ENCODE measurements at regions not wholly inside any gene's neighbourhood (a gene's known extent, or its start where the extent isn't known, plus 50 kb on each side); places are given as distances from the start of the nearest gene placed in this dataset.
"Not testable (repeated sequence)": the region's sequence is repeated elsewhere in the genome, so short reads cannot be mapped to it uniquely, and the experiment has no call there.

GRCh38 chr12:131331148-131331750 lies 377.5 kb downstream of the ADGRD1 start:
- no peaks in the 10 kb centered on the region for H3K4me1 Mint-ChIP-seq
- no peak for ATAC-seq
- no peak overlapping the region for H3K27ac Mint-ChIP-seq
- no peaks in the 10 kb centered on the region for H3K9me3 Mint-ChIP-seq (ENCODE audit: low read depth)
- CTCF ChIA-PET = no interaction called here
- no peaks in the 10 kb centered on the region for H3K36me3 Mint-ChIP-seq
- H3K27me3 Mint-ChIP-seq = no peaks in the 10 kb centered on the region
- no peak overlapping the region for H3K4me3 Mint-ChIP-seq
- DNase-seq = no peak

GRCh38 chr12:131332224-131332623 lies 378.5 kb downstream of the ADGRD1 start:
- CTCF ChIA-PET = no interaction called here
- ATAC-seq = no peak
- Mint-ChIP-seq H3K36me3 (no peaks in the 10 kb centered on the region), H3K4me1 (no peaks in the 10 kb centered on the region), H3K27me3 (no peaks in the 10 kb centered on the region), H3K4me3 (no peak overlapping the region), H3K9me3 (ENCODE audit: low read depth) (no peaks in the 10 kb centered on the region), H3K27ac (no peak overlapping the region)
- DNase-seq = no peak

DNA sequence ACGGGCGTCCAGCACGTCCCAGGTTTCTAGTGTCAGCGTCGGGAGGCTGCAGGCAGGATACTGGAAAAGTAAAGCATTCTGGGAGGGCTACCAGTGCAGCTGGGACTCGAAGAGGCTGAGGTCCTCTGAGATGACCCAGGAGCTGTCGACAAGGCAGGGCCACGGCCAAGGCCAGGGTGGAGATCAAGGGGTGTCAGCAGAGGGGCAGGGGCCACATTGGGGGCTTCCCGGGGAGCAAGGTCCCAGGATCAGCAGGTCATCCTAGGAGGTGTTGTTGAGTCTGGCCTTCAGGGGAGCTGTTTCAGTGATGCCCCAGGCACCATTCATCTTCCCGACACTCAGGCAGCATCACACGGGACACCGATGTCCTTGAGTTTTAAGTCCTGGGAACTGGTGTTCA lies 377.8 kb upstream of the SFSWAP start:
- ATAC-seq = no peak
- DNase-seq = no peak
- no peaks in the 10 kb centered on the region for H3K9me3 Mint-ChIP-seq (ENCODE audit: low read depth)
- no peak overlapping the region for H3K4me3 Mint-ChIP-seq
- no peaks in the 10 kb centered on the region for H3K27me3 Mint-ChIP-seq
- H3K27ac Mint-ChIP-seq = no peak overlapping the region
- CTCF ChIA-PET = no interaction called here
- H3K36me3 Mint-ChIP-seq = no peaks in the 10 kb centered on the region
- H3K4me1 Mint-ChIP-seq = no peaks in the 10 kb centered on the region

GRCh38 chr12:131333621-131334440 lies 377.1 kb upstream of the SFSWAP start:
- H3K27ac Mint-ChIP-seq = no peak overlapping the region
- H3K9me3 Mint-ChIP-seq (ENCODE audit: low read depth) = no peaks in the 10 kb centered on the region
- H3K4me3 Mint-ChIP-seq = no peak overlapping the region
- no peaks in the 10 kb centered on the region for H3K36me3 Mint-ChIP-seq
- ATAC-seq = no peak
- DNase-seq = no peak
- no peaks in the 10 kb centered on the region for H3K27me3 Mint-ChIP-seq
- CTCF ChIA-PET = no interaction called here
- no peaks in the 10 kb centered on the region for H3K4me1 Mint-ChIP-seq

- no peak for ATAC-seq
- no peaks in the 10 kb centered on the region for H3K27me3 Mint-ChIP-seq
- no peaks in the 10 kb centered on the region for H3K36me3 Mint-ChIP-seq
Observed at GRCh38 chr12:131334835-131335234, 376.1 kb upstream of the SFSWAP start.

DNA sequence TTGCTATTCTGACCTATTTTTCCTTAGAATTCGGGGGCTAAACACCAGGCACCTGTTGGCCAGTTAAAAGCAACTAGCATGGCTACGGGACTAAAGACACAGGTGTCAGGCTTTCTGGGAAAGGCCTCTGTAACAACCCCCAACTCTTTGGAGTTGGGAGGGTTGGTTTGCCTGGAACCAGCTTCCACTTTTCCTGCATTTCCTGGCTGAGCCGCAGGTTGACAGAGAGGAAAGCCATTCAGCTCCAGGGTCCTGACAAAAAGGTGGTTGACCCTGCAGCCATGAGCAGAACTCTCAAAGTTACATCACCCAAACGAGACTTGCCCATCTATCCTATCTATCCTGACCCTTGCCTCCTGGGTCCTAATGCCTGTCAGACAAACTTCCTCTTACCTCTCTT lies 375.4 kb upstream of the SFSWAP start:
- Mint-ChIP-seq H3K9me3 (ENCODE audit: low read depth) (no peaks in the 10 kb centered on the region), H3K36me3 (no peaks in the 10 kb centered on the region), H3K27ac (no peak overlapping the region), H3K4me3 (no peak overlapping the region), H3K27me3 (no peaks in the 10 kb centered on the region), H3K4me1 (no peaks in the 10 kb centered on the region)
- ATAC-seq = no peak
- no peak for DNase-seq
- CTCF ChIA-PET = no interaction called here

More at GRCh38 chr12:131334835-131335234, 376.1 kb upstream of the SFSWAP start:
- H3K9me3 Mint-ChIP-seq (ENCODE audit: low read depth) = no peaks in the 10 kb centered on the region
- CTCF ChIA-PET = no interaction called here
- no peak for DNase-seq
- no peaks in the 10 kb centered on the region for H3K4me1 Mint-ChIP-seq
- no peak overlapping the region for H3K4me3 Mint-ChIP-seq
- H3K27ac Mint-ChIP-seq = no peak overlapping the region

DNA sequence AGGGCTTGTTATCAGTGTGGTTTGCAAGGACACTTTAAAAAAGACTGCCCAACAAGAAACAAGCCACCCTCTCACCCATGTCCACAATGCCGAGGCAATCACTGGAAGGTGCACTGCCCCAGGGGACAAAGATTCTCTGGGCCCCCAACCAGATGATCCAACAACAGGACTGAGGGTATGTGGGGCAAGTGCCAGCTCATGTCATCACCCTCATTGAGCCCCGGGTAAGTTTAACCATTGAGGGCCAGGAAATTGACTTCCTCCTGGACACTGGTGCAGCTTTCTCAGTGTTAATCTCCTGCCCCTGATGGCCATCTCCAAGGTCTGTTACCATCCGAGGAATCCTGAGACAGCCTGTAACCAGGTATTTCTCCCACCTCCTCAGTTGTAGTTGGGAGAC lies 373.0 kb upstream of the SFSWAP start:
- H3K9me3 Mint-ChIP-seq (ENCODE audit: low read depth); H3K27ac Mint-ChIP-seq; DNase-seq; H3K36me3 Mint-ChIP-seq; ATAC-seq; CTCF ChIA-PET; H3K4me3 Mint-ChIP-seq; H3K4me1 Mint-ChIP-seq; H3K27me3 Mint-ChIP-seq: not testable (repeated sequence)

GRCh38 chr12:131340616-131341210 lies 370.2 kb upstream of the SFSWAP start:
- DNase-seq (no peak), ATAC-seq (no peak)
- Mint-ChIP-seq H3K36me3 (no peaks in the 10 kb centered on the region), H3K4me3 (no peak overlapping the region), H3K4me1 (no peaks in the 10 kb centered on the region), H3K27me3 (no peaks in the 10 kb centered on the region), H3K9me3 (ENCODE audit: low read depth) (no peaks in the 10 kb centered on the region), H3K27ac (no peak overlapping the region)
- CTCF ChIA-PET = no interaction called here

DNA sequence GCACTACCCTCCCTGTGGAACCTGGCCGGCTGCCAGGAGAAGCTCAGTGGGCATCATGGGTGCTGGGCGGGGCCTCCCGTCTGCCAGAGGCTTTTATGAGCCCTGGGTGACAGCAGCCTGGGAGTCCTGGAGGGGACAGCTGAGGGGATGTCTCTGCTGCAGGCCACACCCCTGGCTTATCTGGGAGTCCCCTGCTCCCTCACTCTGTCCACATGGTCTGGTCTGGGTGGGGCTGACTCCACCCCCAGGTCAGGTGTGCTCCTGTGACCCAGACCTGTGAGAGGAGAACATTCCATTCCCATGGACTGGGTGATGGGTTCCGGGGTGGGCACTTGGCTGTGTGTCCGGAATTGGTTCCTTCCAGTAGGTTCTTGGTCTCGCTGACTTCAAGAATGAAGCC lies 369.3 kb upstream of the SFSWAP start:
- not testable (repeated sequence) for H3K4me1 Mint-ChIP-seq, H3K36me3 Mint-ChIP-seq

GRCh38 chr12:131343436-131343835 lies 367.5 kb upstream of the SFSWAP start:
- H3K27ac Mint-ChIP-seq; H3K4me3 Mint-ChIP-seq; ATAC-seq; H3K9me3 Mint-ChIP-seq (ENCODE audit: low read depth); H3K36me3 Mint-ChIP-seq; H3K4me1 Mint-ChIP-seq; DNase-seq; CTCF ChIA-PET; H3K27me3 Mint-ChIP-seq: not testable (repeated sequence)

More for the DNA sequence above, 369.3 kb upstream of the SFSWAP start:
- H3K27ac Mint-ChIP-seq; ATAC-seq; CTCF ChIA-PET; H3K9me3 Mint-ChIP-seq (ENCODE audit: low read depth); DNase-seq; H3K27me3 Mint-ChIP-seq; H3K4me3 Mint-ChIP-seq: not testable (repeated sequence)

DNA sequence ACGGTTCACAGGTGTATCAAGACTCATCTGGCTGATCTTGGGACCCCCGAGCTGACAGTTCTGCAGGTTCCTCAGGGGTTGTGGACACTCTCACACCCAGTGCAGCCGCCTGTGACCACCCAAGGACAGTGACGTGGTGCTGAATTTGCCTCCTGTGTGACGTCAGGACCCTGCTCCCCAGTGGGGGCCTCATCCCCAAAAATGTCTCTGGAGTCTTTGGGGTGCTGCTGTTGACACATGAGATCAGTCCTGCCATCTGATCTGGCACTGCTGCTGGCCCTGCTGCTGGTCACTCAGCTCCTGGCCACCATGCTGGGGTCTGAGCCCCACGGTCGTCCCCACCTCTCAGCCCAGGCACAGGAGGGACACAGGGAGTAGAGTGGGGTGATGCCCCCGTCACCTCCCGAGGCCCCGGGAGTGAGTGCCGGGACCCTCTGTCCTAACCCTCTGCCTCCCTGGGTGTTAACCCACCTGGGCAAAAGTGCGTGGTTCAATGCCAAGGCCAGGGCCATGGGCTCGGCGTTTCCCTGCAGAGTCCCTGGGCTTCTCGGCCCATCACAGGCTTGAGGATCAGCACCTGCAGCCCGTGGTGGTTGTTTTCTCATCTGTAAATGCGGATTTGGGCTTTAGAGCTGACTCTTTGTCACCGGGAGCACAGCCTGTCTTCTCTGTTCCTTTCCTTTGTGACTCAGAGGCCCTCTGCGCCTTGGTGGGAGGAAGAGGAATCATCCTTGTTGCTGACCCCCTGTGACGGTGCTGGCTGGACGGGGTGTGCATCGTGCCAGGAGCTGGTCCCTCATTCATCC lies 366.0 kb upstream of the SFSWAP start:
- H3K4me1 Mint-ChIP-seq; CTCF ChIA-PET; H3K27me3 Mint-ChIP-seq; ATAC-seq; DNase-seq; H3K4me3 Mint-ChIP-seq; H3K36me3 Mint-ChIP-seq; H3K9me3 Mint-ChIP-seq (ENCODE audit: low read depth); H3K27ac Mint-ChIP-seq: not testable (repeated sequence)

DNA sequence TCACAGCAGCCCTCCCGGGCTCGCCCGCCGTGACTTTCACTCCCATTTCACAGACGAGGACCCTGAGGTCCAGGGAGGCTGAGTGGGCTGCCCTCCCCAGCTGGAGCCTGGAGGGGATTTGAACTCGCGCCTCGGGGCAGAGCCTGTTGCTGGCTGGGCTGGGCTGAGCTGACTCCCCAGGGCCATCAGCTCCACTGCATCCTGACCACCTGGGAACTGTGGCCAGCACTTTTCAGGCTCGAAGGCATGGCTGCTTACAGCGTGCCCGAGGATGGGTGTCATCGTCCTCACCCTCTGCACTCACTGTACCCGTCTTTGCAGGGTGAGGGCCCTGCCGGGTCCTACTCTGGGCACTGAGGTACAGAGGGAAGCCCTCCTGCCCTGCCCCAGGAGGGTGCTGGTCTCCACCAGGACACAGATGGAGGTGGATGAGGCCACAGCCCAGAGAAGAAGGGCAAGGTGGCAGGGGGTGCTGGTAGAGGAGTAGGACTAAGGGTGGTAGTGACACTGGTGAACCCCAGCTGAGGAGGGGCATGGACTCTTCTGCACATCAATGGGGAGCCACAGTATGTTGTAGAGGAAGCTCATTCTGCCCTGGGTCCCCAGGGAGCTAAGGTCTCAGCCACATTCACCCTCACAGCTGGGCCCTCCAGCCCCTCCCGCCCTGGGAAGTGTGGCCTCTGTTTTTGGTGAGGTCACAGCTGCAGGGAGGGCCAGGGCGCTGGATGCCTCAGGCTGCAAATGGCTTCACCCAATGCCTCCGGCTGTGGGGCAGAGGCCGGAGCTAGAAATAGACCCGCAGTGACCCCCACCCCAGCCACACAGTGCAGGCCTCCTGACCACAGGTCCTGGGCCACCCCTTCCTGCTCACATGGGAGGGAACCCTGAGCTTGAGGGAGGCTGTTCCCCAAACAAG lies 365.1 kb upstream of the SFSWAP start:
- Mint-ChIP-seq H3K27me3 (no peaks in the 10 kb centered on the region), H3K27ac (no peak overlapping the region), H3K36me3 (no peaks in the 10 kb centered on the region), H3K4me1 (no peaks in the 10 kb centered on the region), H3K9me3 (ENCODE audit: low read depth) (no peaks in the 10 kb centered on the region), H3K4me3 (no peak overlapping the region)
- DNase-seq (no peak), ATAC-seq (no peak)
- CTCF ChIA-PET = no interaction called here
